ENCODE measurements at regions not wholly inside any gene's neighbourhood (a gene's known extent, or its start where the extent isn't known, plus 50 kb on each side); places are given as distances from the start of the nearest gene placed in this dataset.

DNA sequence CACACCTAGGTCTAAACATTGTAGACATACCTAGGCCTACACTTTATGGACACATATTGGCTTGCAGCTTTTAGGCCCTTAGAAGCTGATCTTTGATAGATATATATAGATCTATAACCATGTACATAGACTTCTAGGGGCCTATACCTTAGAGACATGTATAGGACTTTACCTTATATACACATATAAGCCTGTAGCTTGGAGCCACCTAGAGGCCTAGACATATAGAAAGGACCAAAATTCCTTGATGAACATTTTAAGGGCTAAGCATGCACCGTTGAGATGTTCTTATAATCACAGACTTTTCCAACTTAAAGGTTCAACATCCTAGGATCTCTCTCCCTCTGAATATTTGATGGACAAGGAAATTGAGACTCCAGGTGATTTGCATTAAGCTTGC, 371.7 kb upstream of the SASH1 start:
- Histone ChIP-seq H3K27ac (no peak overlapping the region), H3K4me3 (no peak overlapping the region), H3K27me3 (no peaks in the 10 kb centered on the region), H3K36me3 (no peaks in the 10 kb centered on the region), H3K4me1 (peaks cover 0 to 15% (median 0%) of the 10 kb centered on the region in 3 donors), H3K9me3 (no peaks in the 10 kb centered on the region)
- WGBS, 2 donors, result 53 to 92% methylated on average over 1 of the region's 1 CpG
- no peak for TF ChIP-seq POLR2A (IDR thresholded peaks at IDR 0.05)
- TF ChIP-seq, protein P1, sequence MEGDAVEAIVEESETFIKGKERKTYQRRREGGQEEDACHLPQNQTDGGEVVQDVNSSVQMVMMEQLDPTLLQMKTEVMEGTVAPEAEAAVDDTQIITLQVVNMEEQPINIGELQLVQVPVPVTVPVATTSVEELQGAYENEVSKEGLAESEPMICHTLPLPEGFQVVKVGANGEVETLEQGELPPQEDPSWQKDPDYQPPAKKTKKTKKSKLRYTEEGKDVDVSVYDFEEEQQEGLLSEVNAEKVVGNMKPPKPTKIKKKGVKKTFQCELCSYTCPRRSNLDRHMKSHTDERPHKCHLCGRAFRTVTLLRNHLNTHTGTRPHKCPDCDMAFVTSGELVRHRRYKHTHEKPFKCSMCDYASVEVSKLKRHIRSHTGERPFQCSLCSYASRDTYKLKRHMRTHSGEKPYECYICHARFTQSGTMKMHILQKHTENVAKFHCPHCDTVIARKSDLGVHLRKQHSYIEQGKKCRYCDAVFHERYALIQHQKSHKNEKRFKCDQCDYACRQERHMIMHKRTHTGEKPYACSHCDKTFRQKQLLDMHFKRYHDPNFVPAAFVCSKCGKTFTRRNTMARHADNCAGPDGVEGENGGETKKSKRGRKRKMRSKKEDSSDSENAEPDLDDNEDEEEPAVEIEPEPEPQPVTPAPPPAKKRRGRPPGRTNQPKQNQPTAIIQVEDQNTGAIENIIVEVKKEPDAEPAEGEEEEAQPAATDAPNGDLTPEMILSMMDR (IDR thresholded peaks at IDR 0.05), result peak in 1 of 6 experiments; percentile 48
- intact Hi-C loops (cut with DNase I), result no loop called here
- no peak for DNase-seq

DNA sequence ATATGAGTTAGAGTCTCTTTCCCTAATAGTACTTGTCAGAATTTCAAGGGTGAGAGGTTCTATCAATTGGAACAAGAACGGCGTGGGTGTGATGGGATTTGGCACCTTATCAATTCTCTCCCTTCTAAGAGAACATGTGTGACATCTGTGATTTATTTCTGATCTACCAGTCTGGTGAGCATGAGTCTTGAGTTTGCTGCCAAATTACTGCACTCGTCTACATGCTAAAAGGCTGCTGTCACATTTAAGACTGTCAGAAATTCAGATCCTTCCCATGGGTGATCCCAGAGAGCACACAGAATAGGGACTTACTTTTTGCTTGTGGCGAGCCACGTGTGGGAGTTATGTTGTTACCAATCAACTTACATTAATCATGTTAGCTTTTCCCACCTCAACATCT, 370.2 kb upstream of the SASH1 start:
- no peak overlapping the region for H3K4me3 ChIP-seq
- no peak overlapping the region for H3K27ac ChIP-seq
- no peak for DNase-seq
- no peaks in the 10 kb centered on the region for H3K36me3 ChIP-seq
- intact Hi-C loops (cut with DNase I), result no loop called here
- TF ChIP-seq, protein P1 (IDR thresholded peaks at IDR 0.05), result no peak
- no peak for TF ChIP-seq POLR2A (IDR thresholded peaks at IDR 0.05)
- no peaks in the 10 kb centered on the region for H3K9me3 ChIP-seq
- no peaks in the 10 kb centered on the region for H3K27me3 ChIP-seq
- H3K4me1 ChIP-seq, result peaks cover 0 to 15% (median 0%) of the 10 kb centered on the region in 3 donors
- 36 to 48% methylated on average over 5 of the region's 5 CpGs for WGBS, 2 donors

DNA sequence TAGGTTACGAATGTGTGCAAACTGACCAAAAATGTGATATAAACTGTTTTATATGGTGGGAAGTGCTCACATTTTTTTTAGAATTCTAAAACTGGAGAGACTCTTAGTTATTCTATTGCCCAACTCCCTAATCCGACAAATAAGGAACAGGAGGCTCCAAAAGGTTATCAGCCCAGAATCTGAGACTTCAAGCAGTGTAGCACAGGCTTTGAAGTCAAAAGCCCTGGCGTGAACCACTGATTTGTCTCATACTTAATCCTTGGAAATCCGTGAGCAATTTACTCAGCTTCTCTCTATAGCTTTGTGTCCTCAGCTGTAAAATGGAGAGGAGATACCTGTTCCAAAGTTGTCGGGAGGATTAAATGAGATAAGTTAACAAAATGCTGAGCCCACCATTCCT, 368.8 kb upstream of the SASH1 start:
- intact Hi-C loops (cut with DNase I), result no loop called here
- TF ChIP-seq, protein P1 (IDR thresholded peaks at IDR 0.05), result no peak
- TF ChIP-seq POLR2A (IDR thresholded peaks at IDR 0.05), result no peak
- DNase-seq, result no peak
- Histone ChIP-seq H3K4me3 (no peak overlapping the region), H3K27me3 (no peaks in the 10 kb centered on the region), H3K4me1 (peaks cover 0 to 15% (median 0%) of the 10 kb centered on the region in 3 donors), H3K9me3 (no peaks in the 10 kb centered on the region), H3K36me3 (no peaks in the 10 kb centered on the region), H3K27ac (no peak overlapping the region)
- WGBS, 2 donors, result 73 to 81% methylated on average over 5 of the region's 5 CpGs

DNA sequence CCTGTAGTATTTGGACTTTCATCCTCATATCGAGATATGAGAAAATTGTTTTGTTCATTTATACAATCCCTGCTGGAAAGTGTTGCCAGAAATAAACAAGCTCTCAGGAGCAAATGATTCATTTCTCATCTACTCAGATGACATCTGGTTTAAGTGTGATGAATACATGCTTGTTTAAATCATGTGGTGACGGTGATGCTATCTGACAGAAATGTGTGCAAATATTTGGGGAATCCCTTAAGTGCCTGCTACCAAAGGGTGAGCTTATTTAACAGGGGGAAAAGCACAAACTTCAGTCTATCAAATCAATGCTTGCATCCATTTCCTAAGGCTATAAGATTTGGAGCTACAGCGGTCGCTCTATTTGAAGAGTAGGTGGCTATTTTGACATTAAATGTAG, 368.3 kb upstream of the SASH1 start:
- no peak overlapping the region for H3K4me3 ChIP-seq
- intact Hi-C loops (cut with DNase I), result no loop called here
- H3K9me3 ChIP-seq, result no peaks in the 10 kb centered on the region
- no peak for DNase-seq
- TF ChIP-seq POLR2A (IDR thresholded peaks at IDR 0.05), result no peak
- TF ChIP-seq, protein P1 (IDR thresholded peaks at IDR 0.05), result no peak
- 62 to 66% methylated on average over 4 of the region's 4 CpGs for WGBS, 2 donors
- peaks cover 0 to 15% (median 0%) of the 10 kb centered on the region in 3 donors for H3K4me1 ChIP-seq
- no peaks in the 10 kb centered on the region for H3K36me3 ChIP-seq
- H3K27ac ChIP-seq, result no peak overlapping the region
- no peaks in the 10 kb centered on the region for H3K27me3 ChIP-seq

DNA sequence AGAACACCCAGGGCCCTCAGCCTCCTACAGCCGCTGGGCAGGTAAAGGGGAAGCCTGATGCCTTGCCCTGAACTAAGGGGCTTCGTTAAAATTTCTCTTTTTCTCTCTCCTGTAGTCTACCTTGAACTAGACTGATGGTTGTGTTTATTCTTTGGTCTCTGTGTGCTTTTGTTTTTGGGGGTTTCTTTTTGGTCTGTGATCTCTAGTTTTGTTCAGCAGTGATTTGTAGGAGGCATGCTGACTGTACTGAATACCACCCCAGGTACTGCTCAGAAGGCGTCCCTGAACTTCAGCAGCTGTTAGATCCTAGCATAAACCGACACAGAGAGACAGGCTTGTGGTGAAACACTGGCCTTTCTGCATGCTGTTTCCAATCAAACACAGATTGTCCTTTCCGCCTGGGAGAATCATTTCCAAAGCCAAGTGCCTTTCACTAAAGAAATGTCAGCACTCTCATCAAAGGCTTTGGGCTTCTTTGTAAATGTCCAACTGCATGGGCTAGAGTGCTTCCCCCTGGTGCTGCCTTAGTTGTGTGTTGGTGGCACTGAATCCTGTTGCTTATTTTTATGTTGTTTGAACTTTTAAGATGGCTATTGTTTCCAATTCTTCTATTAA, 364.7 kb upstream of the SASH1 start:
- intact Hi-C loops (cut with DNase I), result no loop called here
- Histone ChIP-seq H3K27me3 (no peaks in the 10 kb centered on the region), H3K27ac (no peak overlapping the region), H3K4me1 (peaks cover 0 to 9% (median 0%) of the 10 kb centered on the region in 3 donors), H3K9me3 (no peaks in the 10 kb centered on the region), H3K36me3 (no peaks in the 10 kb centered on the region), H3K4me3 (no peak overlapping the region)
- no peak for DNase-seq
- TF ChIP-seq, protein P1 (IDR thresholded peaks at IDR 0.05), result no peak
- no peak for TF ChIP-seq POLR2A (IDR thresholded peaks at IDR 0.05)
- 87 to 88% methylated on average over 5 of the region's 5 CpGs for WGBS, 2 donors

All from esophagus squamous epithelium (tissue), 5 donors.